ENCODE measurements at regions not wholly inside any gene's neighbourhood (a gene's known extent, or its start where the extent isn't known, plus 50 kb on each side); places are given as distances from the start of the nearest gene placed in this dataset.

GRCh38 chr4:54384152-54384551 is 155.1 kb downstream of the PDGFRA start:
- TF ChIP-seq CTCF (IDR thresholded peaks at IDR 0.05) = no peak
- TF ChIP-seq POLR2A (IDR thresholded peaks at IDR 0.05) = no peak
- no peak for TF ChIP-seq POLR2AphosphoS5 (IDR thresholded peaks at IDR 0.05)
- TF ChIP-seq EP300 (IDR thresholded peaks at IDR 0.05) = no peak

Measured in upper lobe of left lung (tissue), 4 donors.